GM11168 (cell line): ENCODE measurements at regions not wholly inside any gene's neighbourhood (a gene's known extent, or its start where the extent isn't known, plus 50 kb on each side); places are given as distances from the start of the nearest gene placed in this dataset.
"Not testable (repeated sequence)": the region's sequence is repeated elsewhere in the genome, so short reads cannot be mapped to it uniquely, and the experiment has no call there.

Source experiments
- in situ Hi-C: fragments of 300-500 bp; cut with MboI; formaldehyde crosslinking; loops from one replicate; pipeline ENCODE4 v1.12.0; 2022; ENCODE audit warnings: low sequenced_read_pairs; ENCODE audit not compliant: unreplicated experiment

GRCh38 chr2:65605058-65605742 is 172.8 kb upstream of the SPRED2 start:
- in situ Hi-C loops: no loop called here

- in situ Hi-C loops: no loop called here
Measured at GRCh38 chr2:65604246-65604645, 171.8 kb upstream of the SPRED2 start.

GRCh38 chr2:65602603-65603235 is 170.3 kb upstream of the SPRED2 start:
- in situ Hi-C loops: no loop called here

GRCh38 chr2:65600871-65601270 is 168.5 kb upstream of the SPRED2 start:
- in situ Hi-C loops: not testable (repeated sequence)

GRCh38 chr2:65600351-65600750 is 168.0 kb upstream of the SPRED2 start:
- in situ Hi-C loops: not testable (repeated sequence)

GRCh38 chr2:65599693-65600092 is 167.3 kb upstream of the SPRED2 start:
- in situ Hi-C loops: no loop called here

- in situ Hi-C loops: no loop called here
Measured at GRCh38 chr2:65598996-65599395, 166.6 kb upstream of the SPRED2 start.

- in situ Hi-C loops: no loop called here
Measured at GRCh38 chr2:65598264-65598663, 165.9 kb upstream of the SPRED2 start.

- in situ Hi-C loops: no loop called here
Measured at GRCh38 chr2:65595630-65596029, 163.2 kb upstream of the SPRED2 start.

GRCh38 chr2:65594150-65594549 is 161.8 kb upstream of the SPRED2 start:
- in situ Hi-C loops: no loop called here

- in situ Hi-C loops: no loop called here
Measured at GRCh38 chr2:65589667-65590066, 157.3 kb upstream of the SPRED2 start.

GRCh38 chr2:65587779-65588178 is 155.4 kb upstream of the SPRED2 start:
- in situ Hi-C loops: no loop called here

- in situ Hi-C loops: no loop called here
Measured at GRCh38 chr2:65586516-65586915, 154.1 kb upstream of the SPRED2 start.

GRCh38 chr2:65583061-65583460 is 150.7 kb upstream of the SPRED2 start:
- in situ Hi-C loops: no loop called here

- in situ Hi-C loops: no loop called here
Measured at GRCh38 chr2:65582364-65582763, 150.0 kb upstream of the SPRED2 start.

GRCh38 chr2:65580824-65581223 is 148.4 kb upstream of the SPRED2 start:
- in situ Hi-C loops: no loop called here

- in situ Hi-C loops: loop anchor here (10.0 kb wide), 1 partner anchor 505 kb away; no protein-coding TSS in a partner anchor
Measured at GRCh38 chr2:65579506-65580235, 147.3 kb upstream of the SPRED2 start.

GRCh38 chr2:65577654-65578053 is 145.3 kb upstream of the SPRED2 start:
- in situ Hi-C loops: loop anchor here (10.0 kb wide), 1 partner anchor 503 kb away; no protein-coding TSS in a partner anchor

GRCh38 chr2:65576861-65577601 is 144.6 kb upstream of the SPRED2 start:
- in situ Hi-C loops: loop anchor here (10.0 kb wide), 1 partner anchor 502 kb away; no protein-coding TSS in a partner anchor

- in situ Hi-C loops: loop anchor here (10.0 kb wide), 1 partner anchor 501 kb away; no protein-coding TSS in a partner anchor
Measured at GRCh38 chr2:65576278-65576677, 143.9 kb upstream of the SPRED2 start.
